Ovary (tissue), 3 donors: ENCODE measurements at regions not wholly inside any gene's neighbourhood (a gene's known extent, or its start where the extent isn't known, plus 50 kb on each side); places are given as distances from the start of the nearest gene placed in this dataset.

Experiments
- CTCF ChIP-seq, 3 donors: fragments of 450-650 bp in 2 of 3; fragments of 200-600 bp in 1 of 3; IDR thresholded peaks; one replicate each; pipeline versions ENCODE4 v1.5.1 to v1.8.0; 2016 to 2022; ENCODE audit warnings: antibody characterized with exemption in 3 of 3, mild to moderate bottlenecking in 1 of 3
- EP300 ChIP-seq: sonication (generic); formaldehyde crosslinking; IDR thresholded peaks from one replicate; pipeline ENCODE4 v1.6.1; 2017; ENCODE audit warnings: antibody characterized with exemption
- POLR2A ChIP-seq: fragments of 450-650 bp; IDR thresholded peaks from one replicate; pipeline ENCODE4 v1.6.1; 2017; ENCODE audit warnings: antibody characterized with exemption, mild to moderate bottlenecking, moderate library complexity
- donor health status: DM: no; HTN: no; CAD: no.

- TF ChIP-seq CTCF (IDR thresholded peaks at IDR 0.05) (no peak), POLR2A (no peak), EP300 (no peak)
Observed at GRCh38 chr1:79613046-79613445, 606.5 kb upstream of the ADGRL4 start.
